ENCODE measurements at regions not wholly inside any gene's neighbourhood (a gene's known extent, or its start where the extent isn't known, plus 50 kb on each side); places are given as distances from the start of the nearest gene placed in this dataset.

DNA sequence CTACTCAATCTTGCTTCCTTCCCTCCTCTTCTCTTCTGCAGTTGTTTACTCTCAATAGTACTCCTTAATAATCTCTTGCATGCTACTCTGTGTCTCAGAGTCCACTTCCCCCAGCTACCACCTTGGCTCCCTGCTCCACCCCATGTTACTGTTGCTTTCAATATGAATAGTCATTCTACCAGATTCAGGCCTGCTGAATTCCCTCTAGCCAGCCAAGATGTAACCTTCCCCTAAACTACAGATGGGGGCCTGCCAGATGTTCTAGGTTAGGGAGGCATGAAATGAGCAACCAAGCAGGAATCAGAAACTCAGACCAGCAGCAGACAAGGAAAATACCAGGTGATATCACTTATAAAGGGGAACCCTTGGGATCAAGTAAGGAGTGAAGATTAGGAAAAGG lies 392.1 kb upstream of the DDHD1 start:
- no peak for DNase-seq
- ATAC-seq (ENCODE audit: low FRiP score) = no peak
- H3K4me3 ChIP-seq (ENCODE audit: low read length in 2 of 2) = no peak overlapping the region
- intact Hi-C loops (cut with DNase I) = loop anchor here in 1 of 2 donors (5.0 kb wide), 1 partner anchor 777 kb away; no protein-coding TSS in a partner anchor
- H3K4me1 ChIP-seq (ENCODE audit: control insufficient read depth in 1 of 2, insufficient read depth in 2 of 2, low read length in 2 of 2) = no peaks in the 10 kb centered on the region
- H3K27me3 ChIP-seq (ENCODE audit: control insufficient read depth in 1 of 2, insufficient read depth in 2 of 2, low read length in 1 of 2) = no peaks in the 10 kb centered on the region
- no peak overlapping the region for H3K27ac ChIP-seq (ENCODE audit: low read depth in 1 of 2, low read length in 2 of 2)
- H3K9me3 ChIP-seq (ENCODE audit: control insufficient read depth, low read length) = no peaks in the 10 kb centered on the region
- H3K36me3 ChIP-seq (ENCODE audit: control insufficient read depth in 1 of 2, insufficient read depth in 2 of 2, low read length in 1 of 2) = no peaks in the 10 kb centered on the region

GRCh38 chr14:53542732-53543131 lies 389.6 kb upstream of the DDHD1 start:
- ATAC-seq (ENCODE audit: low FRiP score) (no peak), DNase-seq (no peak)
- 19 to 22% methylated on average over 3 of the region's 3 CpGs for WGBS, 2 donors
- intact Hi-C loops (cut with DNase I) = no loop called here
- no peaks in the 10 kb centered on the region for H3K4me1 ChIP-seq (ENCODE audit: control insufficient read depth in 1 of 2, insufficient read depth in 2 of 2, low read length in 2 of 2)
- H3K9me3 ChIP-seq (ENCODE audit: control insufficient read depth, low read length) = no peaks in the 10 kb centered on the region
- no peak overlapping the region for H3K27ac ChIP-seq (ENCODE audit: low read depth in 1 of 2, low read length in 2 of 2)
- no peaks in the 10 kb centered on the region for H3K27me3 ChIP-seq (ENCODE audit: control insufficient read depth in 1 of 2, insufficient read depth in 2 of 2, low read length in 1 of 2)
- no peak overlapping the region for H3K4me3 ChIP-seq (ENCODE audit: low read length in 2 of 2)
- H3K36me3 ChIP-seq (ENCODE audit: control insufficient read depth in 1 of 2, insufficient read depth in 2 of 2, low read length in 1 of 2) = no peaks in the 10 kb centered on the region

DNA sequence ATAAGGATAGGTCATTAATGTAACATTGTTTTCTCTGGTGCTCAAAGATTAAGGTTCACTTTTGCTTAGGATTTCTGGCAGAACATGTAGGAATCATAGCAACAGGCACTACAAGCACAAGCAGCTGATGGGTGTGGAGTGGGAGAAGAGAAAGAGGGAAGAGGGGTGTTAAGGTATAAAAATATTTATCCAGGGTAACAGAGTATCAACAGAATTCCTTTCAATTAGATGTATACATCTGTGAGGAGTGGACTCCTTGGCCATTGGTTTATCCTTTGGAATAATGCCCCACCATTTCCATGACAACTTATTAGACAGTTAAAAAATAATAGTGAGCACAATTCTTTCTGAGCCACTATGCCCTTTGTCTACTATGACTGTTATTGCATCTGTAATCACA lies 388.3 kb upstream of the DDHD1 start:
- intact Hi-C loops (cut with DNase I) = no loop called here
- no peak overlapping the region for H3K27ac ChIP-seq (ENCODE audit: low read depth in 1 of 2, low read length in 2 of 2)
- H3K36me3 ChIP-seq (ENCODE audit: control insufficient read depth in 1 of 2, insufficient read depth in 2 of 2, low read length in 1 of 2) = no peaks in the 10 kb centered on the region
- ATAC-seq (ENCODE audit: low FRiP score) (no peak), DNase-seq (no peak)
- H3K4me1 ChIP-seq (ENCODE audit: control insufficient read depth in 1 of 2, insufficient read depth in 2 of 2, low read length in 2 of 2) = no peaks in the 10 kb centered on the region
- H3K4me3 ChIP-seq (ENCODE audit: low read length in 2 of 2) = no peak overlapping the region
- H3K27me3 ChIP-seq (ENCODE audit: control insufficient read depth in 1 of 2, insufficient read depth in 2 of 2, low read length in 1 of 2) = no peaks in the 10 kb centered on the region
- H3K9me3 ChIP-seq (ENCODE audit: control insufficient read depth, low read length) = no peaks in the 10 kb centered on the region

- Histone ChIP-seq H3K9me3 (ENCODE audit: control insufficient read depth, low read length) (no peaks in the 10 kb centered on the region), H3K27me3 (ENCODE audit: control insufficient read depth in 1 of 2, insufficient read depth in 2 of 2, low read length in 1 of 2) (no peaks in the 10 kb centered on the region), H3K4me1 (ENCODE audit: control insufficient read depth in 1 of 2, insufficient read depth in 2 of 2, low read length in 2 of 2) (no peaks in the 10 kb centered on the region), H3K27ac (ENCODE audit: low read depth in 1 of 2, low read length in 2 of 2) (no peak overlapping the region), H3K36me3 (ENCODE audit: control insufficient read depth in 1 of 2, insufficient read depth in 2 of 2, low read length in 1 of 2) (no peaks in the 10 kb centered on the region), H3K4me3 (ENCODE audit: low read length in 2 of 2) (no peak overlapping the region)
- peak; percentile 79 to 82 for DNase-seq
- intact Hi-C loops (cut with DNase I) = loop anchor here (1.0 to 5.0 kb wide), 5 partner anchors 635 to 809 kb away; no protein-coding TSS in a partner anchor
- WGBS, 2 donors = 24 to 31% methylated on average over 5 of the region's 5 CpGs
- ATAC-seq (ENCODE audit: low FRiP score) = peak; percentile 87
These were observed 386.5 kb upstream of the DDHD1 start for GRCh38 chr14:53539489-53540126.

GRCh38 chr14:53538316-53538881 lies 385.3 kb upstream of the DDHD1 start:
- Histone ChIP-seq H3K4me1 (ENCODE audit: control insufficient read depth in 1 of 2, insufficient read depth in 2 of 2, low read length in 2 of 2) (no peaks in the 10 kb centered on the region), H3K9me3 (ENCODE audit: control insufficient read depth, low read length) (no peaks in the 10 kb centered on the region), H3K27me3 (ENCODE audit: control insufficient read depth in 1 of 2, insufficient read depth in 2 of 2, low read length in 1 of 2) (no peaks in the 10 kb centered on the region), H3K36me3 (ENCODE audit: control insufficient read depth in 1 of 2, insufficient read depth in 2 of 2, low read length in 1 of 2) (no peaks in the 10 kb centered on the region), H3K27ac (ENCODE audit: low read depth in 1 of 2, low read length in 2 of 2) (no peak overlapping the region), H3K4me3 (ENCODE audit: low read length in 2 of 2) (no peak overlapping the region)
- WGBS, 2 donors = 53 to 59% methylated on average over 2 of the region's 2 CpGs
- ATAC-seq (ENCODE audit: low FRiP score) = no peak
- no peak for DNase-seq
- intact Hi-C loops (cut with DNase I) = loop anchor here (2.0 to 5.0 kb wide), 4 partner anchors 636 to 810 kb away; no protein-coding TSS in a partner anchor

DNA sequence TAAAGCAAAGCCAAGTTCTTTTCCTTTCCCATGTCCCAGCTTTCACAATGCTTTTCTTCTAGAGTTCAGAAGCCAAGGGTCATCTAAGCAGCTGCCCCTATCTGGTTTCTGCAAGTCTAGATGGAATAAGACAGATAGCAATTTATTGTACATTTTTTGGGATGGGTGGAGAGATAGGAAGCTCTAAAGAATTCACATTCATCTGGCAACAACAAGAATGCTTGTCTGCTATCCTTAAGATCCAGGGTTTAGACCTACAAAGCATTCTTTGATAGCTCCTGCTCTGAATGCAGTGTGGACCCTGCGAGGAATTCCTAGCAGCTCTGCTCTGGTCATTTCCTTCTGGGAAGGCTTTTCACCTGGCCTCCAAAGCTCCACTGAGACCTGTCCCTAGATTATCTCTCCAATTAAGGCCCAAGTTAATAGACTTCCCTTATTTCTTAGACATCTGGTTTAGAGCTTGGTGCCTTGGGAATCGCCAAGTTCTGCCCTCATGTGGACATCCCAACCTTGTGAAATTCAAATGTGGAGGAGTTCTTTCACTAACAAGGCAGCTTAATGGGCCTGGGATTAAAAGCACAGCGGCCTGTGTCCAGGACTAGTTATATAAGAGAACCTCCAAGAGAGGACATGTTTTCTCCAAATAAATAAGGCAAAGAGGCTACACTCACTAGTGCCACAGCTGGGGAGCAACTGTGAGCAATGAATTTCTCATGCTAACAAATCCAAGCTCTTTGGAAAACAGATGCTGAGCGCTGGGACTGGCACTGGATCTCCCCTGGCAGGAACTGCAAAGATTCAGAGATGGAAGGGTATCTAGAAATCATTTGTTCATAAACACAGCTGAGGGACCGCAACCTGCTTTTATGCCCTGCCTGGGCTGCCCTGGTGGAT lies 384.5 kb upstream of the DDHD1 start:
- no peak for ATAC-seq (ENCODE audit: low FRiP score)
- DNase-seq = no peak
- H3K9me3 ChIP-seq (ENCODE audit: control insufficient read depth, low read length) = no peaks in the 10 kb centered on the region
- no peaks in the 10 kb centered on the region for H3K36me3 ChIP-seq (ENCODE audit: control insufficient read depth in 1 of 2, insufficient read depth in 2 of 2, low read length in 1 of 2)
- 87 to 88% methylated on average over 5 of the region's 5 CpGs for WGBS, 2 donors
- H3K27me3 ChIP-seq (ENCODE audit: control insufficient read depth in 1 of 2, insufficient read depth in 2 of 2, low read length in 1 of 2) = no peaks in the 10 kb centered on the region
- H3K4me1 ChIP-seq (ENCODE audit: control insufficient read depth in 1 of 2, insufficient read depth in 2 of 2, low read length in 2 of 2) = no peaks in the 10 kb centered on the region
- intact Hi-C loops (cut with DNase I) = loop anchor here (2.0 to 5.0 kb wide), 4 partner anchors 637 to 811 kb away; no protein-coding TSS in a partner anchor
- H3K4me3 ChIP-seq (ENCODE audit: low read length in 2 of 2) = no peak overlapping the region
- H3K27ac ChIP-seq (ENCODE audit: low read depth in 1 of 2, low read length in 2 of 2) = no peak overlapping the region

DNA sequence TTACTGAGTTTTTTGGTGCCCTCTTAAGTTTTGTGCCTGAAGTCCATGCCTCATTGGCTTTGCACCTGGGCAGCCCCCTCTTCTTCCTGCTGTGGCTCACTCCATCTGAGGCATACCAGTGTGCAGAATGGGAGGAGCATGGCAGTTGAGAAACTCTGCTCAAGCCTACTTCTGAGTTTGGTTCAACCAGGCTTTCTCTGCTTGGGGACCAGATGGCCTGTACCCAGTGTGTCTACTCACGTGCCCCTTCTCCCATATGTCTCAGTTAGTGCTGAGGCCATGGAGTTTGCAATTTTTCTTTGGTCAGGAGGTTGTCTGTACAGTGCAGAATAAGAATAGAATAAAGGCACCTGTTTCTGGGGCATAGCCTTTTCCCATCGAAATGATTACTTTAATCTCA lies 383.3 kb upstream of the DDHD1 start:
- Histone ChIP-seq H3K27ac (ENCODE audit: low read depth in 1 of 2, low read length in 2 of 2) (no peak overlapping the region), H3K27me3 (ENCODE audit: control insufficient read depth in 1 of 2, insufficient read depth in 2 of 2, low read length in 1 of 2) (no peaks in the 10 kb centered on the region), H3K4me3 (ENCODE audit: low read length in 2 of 2) (no peak overlapping the region), H3K4me1 (ENCODE audit: control insufficient read depth in 1 of 2, insufficient read depth in 2 of 2, low read length in 2 of 2) (no peaks in the 10 kb centered on the region), H3K36me3 (ENCODE audit: control insufficient read depth in 1 of 2, insufficient read depth in 2 of 2, low read length in 1 of 2) (no peaks in the 10 kb centered on the region), H3K9me3 (ENCODE audit: control insufficient read depth, low read length) (no peaks in the 10 kb centered on the region)
- DNase-seq = no peak
- ATAC-seq (ENCODE audit: low FRiP score) = no peak
- intact Hi-C loops (cut with DNase I) = loop anchor here (5.0 kb wide), 2 partner anchors 796 to 811 kb away; no protein-coding TSS in a partner anchor
- 93 to 95% methylated on average over 2 of the region's 2 CpGs for WGBS, 2 donors

DNA sequence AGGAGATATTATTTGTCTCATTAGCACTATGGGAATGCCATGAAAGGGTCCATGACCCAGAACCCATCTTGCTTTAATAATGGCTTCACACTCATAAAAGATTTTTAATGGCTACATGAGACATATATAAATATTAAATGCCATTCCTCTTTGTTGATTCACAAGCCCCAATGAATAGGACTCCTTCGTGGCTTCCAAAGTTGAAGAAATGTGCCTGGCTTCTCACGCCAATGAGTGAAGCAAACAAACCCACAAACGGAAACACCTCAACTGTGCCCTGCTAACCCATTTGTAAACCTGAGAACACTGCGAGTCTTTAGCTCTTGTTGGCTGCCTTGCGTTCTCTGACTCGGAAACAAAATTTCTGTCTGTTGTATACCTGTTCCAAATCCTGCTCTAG lies 381.7 kb upstream of the DDHD1 start:
- H3K36me3 ChIP-seq (ENCODE audit: control insufficient read depth in 1 of 2, insufficient read depth in 2 of 2, low read length in 1 of 2) = no peaks in the 10 kb centered on the region
- 83% methylated on average over 6 of the region's 6 CpGs for WGBS, 2 donors
- no peaks in the 10 kb centered on the region for H3K4me1 ChIP-seq (ENCODE audit: control insufficient read depth in 1 of 2, insufficient read depth in 2 of 2, low read length in 2 of 2)
- H3K9me3 ChIP-seq (ENCODE audit: control insufficient read depth, low read length) = no peaks in the 10 kb centered on the region
- ATAC-seq (ENCODE audit: low FRiP score) (no peak), DNase-seq (no peak)
- H3K27ac ChIP-seq (ENCODE audit: low read depth in 1 of 2, low read length in 2 of 2) = no peak overlapping the region
- no peak overlapping the region for H3K4me3 ChIP-seq (ENCODE audit: low read length in 2 of 2)
- intact Hi-C loops (cut with DNase I) = loop anchor here (5.0 kb wide), 2 partner anchors 797 to 812 kb away; no protein-coding TSS in a partner anchor
- H3K27me3 ChIP-seq (ENCODE audit: control insufficient read depth in 1 of 2, insufficient read depth in 2 of 2, low read length in 1 of 2) = no peaks in the 10 kb centered on the region

Measured in aorta (tissue), 5 donors.